Fibroblast of the aortic adventitia (primary cell): ENCODE measurements at regions not wholly inside any gene's neighbourhood (a gene's known extent, or its start where the extent isn't known, plus 50 kb on each side); places are given as distances from the start of the nearest gene placed in this dataset.

Experiments
- DNase-seq: peaks from one replicate; pipeline ENCODE4 v3.0.0-alpha.2; 2010; ENCODE audit warnings: low read depth
- H3K4me3 ChIP-seq: 2 replicates; pipeline ENCODE4 v1.5.1; 2011; ENCODE audit warnings: low read depth, mild to moderate bottlenecking, control low read depth, low read length, moderate library complexity
- CTCF ChIP-seq: IDR thresholded peaks from 2 replicates; pipeline ENCODE4 v1.5.1; 2011; ENCODE audit warnings: mild to moderate bottlenecking, low read length, control low read depth, inconsistent platforms; ENCODE audit not compliant: insufficient read depth

DNA sequence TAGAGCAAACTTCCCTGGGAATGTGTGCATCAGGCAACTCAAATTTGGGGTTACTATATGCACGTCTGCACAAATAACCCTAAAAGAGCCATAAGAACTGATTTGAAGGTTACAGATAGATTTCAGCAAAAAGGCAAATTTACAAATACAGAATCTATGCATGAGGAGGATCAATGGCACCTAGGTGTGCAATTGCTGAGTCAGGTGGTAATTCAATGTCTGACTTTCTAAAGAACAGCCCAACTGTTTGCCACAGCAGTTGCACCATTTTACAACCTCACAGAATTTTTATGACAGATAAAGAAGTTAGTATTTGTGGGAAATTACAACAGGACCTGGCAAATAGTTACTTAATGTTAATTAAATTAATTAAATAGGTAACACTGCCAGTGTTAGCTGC lies 405.5 kb downstream of the TMEM114 start:
- DNase-seq, result no peak
- no peak for TF ChIP-seq CTCF
- no peak overlapping the region for H3K4me3 ChIP-seq

DNA sequence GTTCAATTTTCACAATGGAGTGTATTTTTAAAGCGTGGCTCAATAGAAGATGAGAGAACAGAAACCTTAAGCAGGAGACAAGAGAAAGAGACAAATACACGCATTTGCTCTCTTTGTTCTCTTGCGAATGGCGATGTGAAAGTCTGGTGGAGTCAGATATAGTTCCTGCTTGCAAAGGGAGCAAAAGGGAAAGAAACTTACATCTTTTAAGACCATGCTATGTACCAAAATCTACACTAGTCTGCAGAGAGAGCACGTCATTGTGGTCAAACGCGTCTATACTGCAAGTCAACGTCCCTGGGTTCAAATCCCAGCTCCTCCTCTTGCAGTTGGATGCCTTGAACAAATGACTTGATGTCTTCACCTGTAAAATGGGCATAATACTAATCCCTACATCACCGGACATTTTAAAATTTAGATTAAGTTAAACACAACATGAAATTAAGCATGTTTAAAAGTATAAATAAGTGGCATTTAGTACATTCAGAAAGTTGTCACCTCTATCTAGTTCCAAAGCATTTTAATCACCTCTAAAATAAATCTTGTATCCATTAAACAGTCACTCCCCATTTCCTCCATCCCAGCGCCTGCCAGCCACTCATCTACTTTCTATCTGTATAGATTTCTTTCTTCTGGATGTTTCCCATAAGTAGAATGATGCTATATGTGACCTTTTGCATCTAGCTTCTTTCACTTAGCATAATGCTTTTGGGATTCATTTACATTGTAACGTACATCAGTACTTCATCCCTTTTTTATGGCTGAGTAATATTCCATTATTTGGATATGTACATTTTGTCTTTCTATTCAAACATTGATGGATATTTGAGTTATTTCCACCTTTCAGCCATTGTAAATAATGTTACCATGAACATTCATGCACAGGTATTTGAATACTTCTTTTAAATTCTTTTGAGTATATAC lies 406.9 kb downstream of the TMEM114 start:
- DNase-seq, result no peak
- no peak overlapping the region for H3K4me3 ChIP-seq
- TF ChIP-seq CTCF, result no peak

GRCh38 chr16:8182761-8183160 lies 407.6 kb downstream of the TMEM114 start:
- no peak for DNase-seq
- H3K4me3 ChIP-seq, result no peak overlapping the region
- no peak for TF ChIP-seq CTCF

DNA sequence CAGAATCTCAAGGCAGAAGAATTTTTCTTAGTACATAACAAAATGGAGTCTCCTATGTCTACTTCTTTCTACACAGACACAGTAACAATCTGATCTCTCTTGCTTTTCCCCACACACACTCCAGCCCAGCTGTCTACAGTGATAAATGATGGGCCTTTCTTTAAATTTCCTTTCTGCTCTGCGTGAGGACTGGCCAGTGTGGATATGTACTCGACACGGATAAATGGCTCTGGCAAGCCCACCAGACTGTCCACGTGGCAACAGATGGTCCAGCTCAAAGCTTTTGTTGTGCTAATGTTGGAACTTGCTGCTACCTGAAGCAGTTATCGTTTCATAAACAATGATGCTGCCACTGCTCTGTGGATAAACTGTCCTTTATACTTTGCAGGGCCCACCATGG lies 410.7 kb downstream of the TMEM114 start:
- no peak for DNase-seq
- TF ChIP-seq CTCF, result no peak
- no peak overlapping the region for H3K4me3 ChIP-seq

GRCh38 chr16:8178271-8178670 lies 412.0 kb downstream of the TMEM114 start:
- no peak for TF ChIP-seq CTCF
- DNase-seq, result no peak
- H3K4me3 ChIP-seq, result no peak overlapping the region

- no peak for TF ChIP-seq CTCF
- DNase-seq, result no peak
- H3K4me3 ChIP-seq, result no peak overlapping the region
These were observed 414.9 kb downstream of the TMEM114 start for GRCh38 chr16:8175411-8175810.

DNA sequence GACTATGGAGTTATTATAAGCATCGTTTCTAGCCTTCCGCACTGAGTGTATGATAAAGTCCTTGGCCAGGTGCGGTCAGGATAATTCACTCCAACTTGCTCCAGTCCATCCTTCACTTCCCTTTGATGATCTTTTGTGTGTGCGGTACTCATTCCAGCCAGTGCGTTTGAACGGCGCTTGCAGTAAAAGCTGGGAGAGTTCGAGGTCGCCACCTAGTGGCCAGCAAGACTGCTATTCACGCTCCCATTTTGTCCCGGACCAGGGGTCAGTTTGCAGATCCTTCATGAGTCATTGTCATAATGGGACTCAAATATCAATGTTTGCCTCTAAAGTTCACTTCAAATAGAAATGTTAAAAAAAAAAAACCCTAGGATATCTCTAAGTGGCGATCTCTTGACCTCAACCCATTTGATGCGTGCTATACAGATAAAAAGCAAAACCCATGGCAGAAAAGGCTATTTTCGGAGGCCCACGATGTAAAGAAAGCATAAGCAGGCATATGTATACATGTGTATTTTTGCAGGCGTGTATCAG lies 417.1 kb downstream of the TMEM114 start:
- H3K4me3 ChIP-seq, result no peak overlapping the region
- peak; percentile 3 for DNase-seq
- peak; percentile 20 for TF ChIP-seq CTCF
